Liver (tissue), 8 donors: ENCODE measurements at regions not wholly inside any gene's neighbourhood (a gene's known extent, or its start where the extent isn't known, plus 50 kb on each side); places are given as distances from the start of the nearest gene placed in this dataset.

Experiments
- DNase-seq: peaks from one replicate; pipeline ENCODE4 v3.0.0-alpha.2; 2017; ENCODE audit warnings: low spot score
- H3K27ac ChIP-seq, 2 donors: one replicate each; pipeline ENCODE4 v1.7.0; 2013; ENCODE audit warnings: inconsistent platforms in 2 of 2, low read length in 2 of 2, control low read depth in 1 of 2, low read depth in 1 of 2, mild to moderate bottlenecking in 1 of 2
- H3K27me3 ChIP-seq, 4 donors: one replicate each; pipeline versions ENCODE4 v1.6.1 to v1.7.0; 2013; ENCODE audit warnings: low read length in 3 of 4, inconsistent platforms in 1 of 4, mild to moderate bottlenecking in 1 of 4, moderate library complexity in 1 of 4; ENCODE audit not compliant: control insufficient read depth in 4 of 4, insufficient read depth in 4 of 4
- H3K36me3 ChIP-seq, 4 donors: one replicate each; pipeline versions ENCODE4 v1.6.1 to v1.7.0; 2013; ENCODE audit warnings: low read length in 3 of 4, mild to moderate bottlenecking in 3 of 4, low read depth in 1 of 4, moderate library complexity in 1 of 4; ENCODE audit not compliant: control insufficient read depth in 4 of 4, insufficient read depth in 3 of 4
- H3K4me1 ChIP-seq, 4 donors: one replicate each; pipeline versions ENCODE4 v1.6.1 to v1.7.0; 2013; ENCODE audit warnings: low read length in 3 of 4, mild to moderate bottlenecking in 3 of 4, moderate library complexity in 1 of 4; ENCODE audit not compliant: control insufficient read depth in 4 of 4, insufficient read depth in 4 of 4
- H3K4me3 ChIP-seq, 3 donors: one replicate each; pipeline versions ENCODE4 v1.6.1 to v1.7.0; 2013; ENCODE audit warnings: low read length in 3 of 3, control low read depth in 1 of 3, low read depth in 1 of 3, mild to moderate bottlenecking in 1 of 3
- H3K9ac ChIP-seq, 2 donors: one replicate each; pipeline ENCODE4 v1.7.0; 2013; ENCODE audit warnings: low read length in 2 of 2, mild to moderate bottlenecking in 2 of 2, moderate library complexity in 2 of 2, control low read depth in 1 of 2, low read depth in 1 of 2
- H3K9me3 ChIP-seq, 4 donors: one replicate each; pipeline versions ENCODE4 v1.6.1 to v1.7.0; 2013; ENCODE audit warnings: low read length in 3 of 4; ENCODE audit not compliant: control insufficient read depth in 4 of 4
- EGR1 ChIP-seq, 2 donors: IDR thresholded peaks; 2 replicates each; pipeline ENCODE4 v1.6.1; 2016 to 2018; ENCODE audit warnings: antibody characterized with exemption in 2 of 2, low read depth in 2 of 2
- FOXA1 ChIP-seq: IDR thresholded peaks from 2 replicates; pipeline ENCODE4 v1.6.1; 2016; ENCODE audit warnings: antibody characterized with exemption
- FOXA2 ChIP-seq: IDR thresholded peaks from 2 replicates; pipeline ENCODE4 v1.6.1; 2016; ENCODE audit warnings: antibody characterized with exemption
- GABPA ChIP-seq, 2 donors: IDR thresholded peaks in 1 of 2; conservative IDR thresholded peaks in 1 of 2; 2 replicates each; pipeline ENCODE4 v1.6.1; 2016; ENCODE audit warnings: antibody characterized with exemption in 2 of 2, mild to moderate bottlenecking in 1 of 2, moderate library complexity in 1 of 2
- HNF4A ChIP-seq, 2 donors: conservative IDR thresholded peaks; 2 replicates each; pipeline ENCODE4 v1.6.1; 2016; ENCODE audit warnings: antibody characterized with exemption in 2 of 2, mild to moderate bottlenecking in 2 of 2
- HNF4G ChIP-seq: IDR thresholded peaks from 2 replicates; pipeline ENCODE4 v1.6.1; 2016; ENCODE audit warnings: antibody characterized with exemption
- NR2F2 ChIP-seq: IDR thresholded peaks from 2 replicates; pipeline ENCODE4 v1.6.1; 2016; ENCODE audit warnings: antibody characterized with exemption
- RAD21 ChIP-seq, 2 donors: IDR thresholded peaks; 2 replicates each; pipeline ENCODE4 v1.6.1; 2016; ENCODE audit warnings: antibody characterized with exemption in 2 of 2, mild to moderate bottlenecking in 2 of 2
- RXRA ChIP-seq, 2 donors: IDR thresholded peaks; 2 replicates each; pipeline ENCODE4 v1.6.1; 2017 to 2018; ENCODE audit warnings: antibody characterized with exemption in 2 of 2, mild to moderate bottlenecking in 1 of 2
- SP1 ChIP-seq: IDR thresholded peaks from 2 replicates; pipeline ENCODE4 v1.6.1; 2018; ENCODE audit warnings: antibody characterized with exemption, mild to moderate bottlenecking
- YY1 ChIP-seq: IDR thresholded peaks from 2 replicates; pipeline ENCODE4 v1.6.1; 2016; ENCODE audit warnings: antibody characterized with exemption, mild to moderate bottlenecking
- WGBS: extraction: QIAGEN DNeasy Blood & Tissue Kit; methylation state at CpG from one replicate; pipeline ENCODE4 v1.1.7; 2013; 5-methylcytosine and 5-hydroxymethylcytosine counted together
- TF ChIP-seq, protein P1 (sequence below): IDR thresholded peaks from 2 replicates; pipeline ENCODE4 v1.6.1; 2016; ENCODE audit warnings: antibody characterized with exemption
- TF ChIP-seq, protein P2 (sequence below): IDR thresholded peaks from 2 replicates; pipeline ENCODE4 v1.6.1; 2016; ENCODE audit warnings: antibody characterized with exemption
- TF ChIP-seq, protein P3 (sequence below): IDR thresholded peaks from 2 replicates; pipeline ENCODE4 v1.6.1; 2016; ENCODE audit warnings: antibody characterized with exemption
- TF ChIP-seq, protein P4 (sequence below): fragments of 150-350 bp; IDR thresholded peaks from 2 replicates; pipeline ENCODE4 v1.5.1; 2017; ENCODE audit warnings: improper control_type of control experiment, low read depth, low read length; ENCODE audit not compliant: missing input control
- TF ChIP-seq, protein P5 (sequence below): IDR thresholded peaks from 2 replicates; pipeline ENCODE4 v1.6.1; 2016; ENCODE audit warnings: antibody characterized with exemption, mild to moderate bottlenecking
- donor health status: healthy.
- donor health status: healthy.
- donor health status: healthy.
- donor health status: healthy.
- donor health status: healthy.

DNA sequence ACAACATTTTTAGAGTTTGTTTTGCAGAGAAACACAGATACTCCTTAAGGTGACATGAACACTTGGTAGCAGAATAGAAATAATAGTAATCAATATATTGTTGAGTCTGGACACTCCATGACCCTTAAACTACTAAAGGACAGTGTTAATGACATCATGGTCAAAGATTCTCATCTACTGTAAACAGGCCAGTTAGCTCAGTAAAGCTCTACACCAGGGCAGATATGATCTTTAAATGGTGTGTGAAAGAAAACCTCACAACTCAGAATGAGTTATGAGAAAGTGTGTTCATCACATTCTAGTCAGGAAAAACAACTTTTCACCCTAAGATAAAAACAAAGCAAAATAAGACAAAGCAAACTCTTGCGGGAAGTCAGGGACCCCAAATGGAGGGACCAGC, 58.1 kb upstream of the ADAMTS5 start (continued):
- TF ChIP-seq, protein P1, sequence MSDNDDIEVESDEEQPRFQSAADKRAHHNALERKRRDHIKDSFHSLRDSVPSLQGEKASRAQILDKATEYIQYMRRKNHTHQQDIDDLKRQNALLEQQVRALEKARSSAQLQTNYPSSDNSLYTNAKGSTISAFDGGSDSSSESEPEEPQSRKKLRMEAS, result no peak
- TF ChIP-seq, protein P2, sequence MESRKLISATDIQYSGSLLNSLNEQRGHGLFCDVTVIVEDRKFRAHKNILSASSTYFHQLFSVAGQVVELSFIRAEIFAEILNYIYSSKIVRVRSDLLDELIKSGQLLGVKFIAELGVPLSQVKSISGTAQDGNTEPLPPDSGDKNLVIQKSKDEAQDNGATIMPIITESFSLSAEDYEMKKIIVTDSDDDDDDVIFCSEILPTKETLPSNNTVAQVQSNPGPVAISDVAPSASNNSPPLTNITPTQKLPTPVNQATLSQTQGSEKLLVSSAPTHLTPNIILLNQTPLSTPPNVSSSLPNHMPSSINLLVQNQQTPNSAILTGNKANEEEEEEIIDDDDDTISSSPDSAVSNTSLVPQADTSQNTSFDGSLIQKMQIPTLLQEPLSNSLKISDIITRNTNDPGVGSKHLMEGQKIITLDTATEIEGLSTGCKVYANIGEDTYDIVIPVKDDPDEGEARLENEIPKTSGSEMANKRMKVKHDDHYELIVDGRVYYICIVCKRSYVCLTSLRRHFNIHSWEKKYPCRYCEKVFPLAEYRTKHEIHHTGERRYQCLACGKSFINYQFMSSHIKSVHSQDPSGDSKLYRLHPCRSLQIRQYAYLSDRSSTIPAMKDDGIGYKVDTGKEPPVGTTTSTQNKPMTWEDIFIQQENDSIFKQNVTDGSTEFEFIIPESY, result no peak

DNA sequence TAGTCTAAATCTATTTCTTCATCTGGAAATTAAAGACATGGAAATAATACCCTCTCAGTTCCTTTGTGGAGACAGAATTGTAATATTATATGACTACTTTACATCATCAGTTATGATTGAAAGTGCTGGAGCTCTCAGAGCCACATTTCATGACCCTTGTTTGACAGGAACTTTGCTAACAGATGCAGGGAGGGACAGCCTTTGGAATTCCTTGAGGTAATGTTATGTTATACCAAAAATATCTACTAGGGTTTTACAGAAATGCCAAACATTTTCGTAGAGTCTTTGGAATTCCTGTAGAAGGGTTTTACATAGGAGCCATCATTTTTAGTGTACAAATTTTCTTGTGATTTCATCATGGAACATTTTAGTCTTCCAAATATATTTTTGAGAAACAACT, 57.4 kb upstream of the ADAMTS5 start:
- WGBS, result 47% methylated on average over 1 of the region's 1 CpG
- Histone ChIP-seq H3K27ac (no peak overlapping the region), H3K9me3 (no peaks in the 10 kb centered on the region), H3K9ac (no peak overlapping the region), H3K36me3 (no peaks in the 10 kb centered on the region), H3K4me3 (no peak overlapping the region), H3K4me1 (no peaks in the 10 kb centered on the region), H3K27me3 (peaks cover 0 to 3% (median 0%) of the 10 kb centered on the region in 4 donors)
- no peak for DNase-seq
- TF ChIP-seq FOXA2, result no peak
- TF ChIP-seq SP1, result no peak
- no peak for TF ChIP-seq RXRA (IDR thresholded peaks at IDR 0.05)
- no peak for TF ChIP-seq HNF4G
- TF ChIP-seq EGR1 (IDR thresholded peaks at IDR 0.05; ENCODE audit: low read depth in 2 of 2), result no peak
- no peak for TF ChIP-seq NR2F2
- TF ChIP-seq FOXA1, result no peak
- TF ChIP-seq HNF4A (conservative IDR thresholded peaks at IDR 0.05), result no peak
- no peak for TF ChIP-seq RAD21 (IDR thresholded peaks at IDR 0.05)
- TF ChIP-seq, protein P3, sequence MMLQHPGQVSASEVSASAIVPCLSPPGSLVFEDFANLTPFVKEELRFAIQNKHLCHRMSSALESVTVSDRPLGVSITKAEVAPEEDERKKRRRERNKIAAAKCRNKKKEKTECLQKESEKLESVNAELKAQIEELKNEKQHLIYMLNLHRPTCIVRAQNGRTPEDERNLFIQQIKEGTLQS, result no peak
- TF ChIP-seq, protein P4, sequence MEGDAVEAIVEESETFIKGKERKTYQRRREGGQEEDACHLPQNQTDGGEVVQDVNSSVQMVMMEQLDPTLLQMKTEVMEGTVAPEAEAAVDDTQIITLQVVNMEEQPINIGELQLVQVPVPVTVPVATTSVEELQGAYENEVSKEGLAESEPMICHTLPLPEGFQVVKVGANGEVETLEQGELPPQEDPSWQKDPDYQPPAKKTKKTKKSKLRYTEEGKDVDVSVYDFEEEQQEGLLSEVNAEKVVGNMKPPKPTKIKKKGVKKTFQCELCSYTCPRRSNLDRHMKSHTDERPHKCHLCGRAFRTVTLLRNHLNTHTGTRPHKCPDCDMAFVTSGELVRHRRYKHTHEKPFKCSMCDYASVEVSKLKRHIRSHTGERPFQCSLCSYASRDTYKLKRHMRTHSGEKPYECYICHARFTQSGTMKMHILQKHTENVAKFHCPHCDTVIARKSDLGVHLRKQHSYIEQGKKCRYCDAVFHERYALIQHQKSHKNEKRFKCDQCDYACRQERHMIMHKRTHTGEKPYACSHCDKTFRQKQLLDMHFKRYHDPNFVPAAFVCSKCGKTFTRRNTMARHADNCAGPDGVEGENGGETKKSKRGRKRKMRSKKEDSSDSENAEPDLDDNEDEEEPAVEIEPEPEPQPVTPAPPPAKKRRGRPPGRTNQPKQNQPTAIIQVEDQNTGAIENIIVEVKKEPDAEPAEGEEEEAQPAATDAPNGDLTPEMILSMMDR, result no peak
- TF ChIP-seq GABPA (IDR thresholded peaks at IDR 0.05 in 1 of 2, conservative IDR thresholded peaks at IDR 0.05 in 1 of 2), result no peak

DNA sequence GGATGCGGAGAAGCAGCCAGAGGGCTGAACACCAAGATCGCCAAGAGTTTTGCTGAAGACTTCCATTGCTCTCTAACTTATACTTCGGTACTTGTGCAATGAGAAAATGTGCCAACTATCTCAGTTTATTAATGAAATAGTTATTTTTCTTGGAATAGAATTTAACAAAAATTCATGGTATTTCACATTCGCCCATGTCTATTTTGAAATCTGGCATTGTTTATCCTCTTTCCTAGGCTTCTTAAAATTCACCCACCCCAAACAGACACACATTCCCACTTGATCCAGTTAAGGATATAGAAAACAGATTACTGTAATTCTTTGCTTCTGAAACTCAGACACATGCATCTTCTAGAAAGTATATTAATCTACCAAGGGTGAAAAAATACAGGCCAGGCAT, 56.3 kb upstream of the ADAMTS5 start:
- 86% methylated on average over 4 of the region's 4 CpGs for WGBS
- no peak for DNase-seq
- Histone ChIP-seq H3K27me3 (no peaks in the 10 kb centered on the region), H3K36me3 (no peaks in the 10 kb centered on the region), H3K9ac (no peak overlapping the region), H3K4me1 (no peaks in the 10 kb centered on the region), H3K9me3 (no peaks in the 10 kb centered on the region), H3K27ac (no peak overlapping the region), H3K4me3 (no peak overlapping the region)
- TF ChIP-seq GABPA (IDR thresholded peaks at IDR 0.05 in 1 of 2, conservative IDR thresholded peaks at IDR 0.05 in 1 of 2) (no peak), RAD21 (IDR thresholded peaks at IDR 0.05) (no peak), YY1 (no peak), NR2F2 (no peak), RXRA (IDR thresholded peaks at IDR 0.05) (no peak), EGR1 (IDR thresholded peaks at IDR 0.05; ENCODE audit: low read depth in 2 of 2) (no peak), SP1 (no peak), FOXA2 (no peak), HNF4G (no peak)
- TF ChIP-seq, protein P1, result no peak
- TF ChIP-seq, protein P3, result no peak
- TF ChIP-seq, protein P4, result no peak
- TF ChIP-seq, protein P2, result no peak
- TF ChIP-seq, protein P5, sequence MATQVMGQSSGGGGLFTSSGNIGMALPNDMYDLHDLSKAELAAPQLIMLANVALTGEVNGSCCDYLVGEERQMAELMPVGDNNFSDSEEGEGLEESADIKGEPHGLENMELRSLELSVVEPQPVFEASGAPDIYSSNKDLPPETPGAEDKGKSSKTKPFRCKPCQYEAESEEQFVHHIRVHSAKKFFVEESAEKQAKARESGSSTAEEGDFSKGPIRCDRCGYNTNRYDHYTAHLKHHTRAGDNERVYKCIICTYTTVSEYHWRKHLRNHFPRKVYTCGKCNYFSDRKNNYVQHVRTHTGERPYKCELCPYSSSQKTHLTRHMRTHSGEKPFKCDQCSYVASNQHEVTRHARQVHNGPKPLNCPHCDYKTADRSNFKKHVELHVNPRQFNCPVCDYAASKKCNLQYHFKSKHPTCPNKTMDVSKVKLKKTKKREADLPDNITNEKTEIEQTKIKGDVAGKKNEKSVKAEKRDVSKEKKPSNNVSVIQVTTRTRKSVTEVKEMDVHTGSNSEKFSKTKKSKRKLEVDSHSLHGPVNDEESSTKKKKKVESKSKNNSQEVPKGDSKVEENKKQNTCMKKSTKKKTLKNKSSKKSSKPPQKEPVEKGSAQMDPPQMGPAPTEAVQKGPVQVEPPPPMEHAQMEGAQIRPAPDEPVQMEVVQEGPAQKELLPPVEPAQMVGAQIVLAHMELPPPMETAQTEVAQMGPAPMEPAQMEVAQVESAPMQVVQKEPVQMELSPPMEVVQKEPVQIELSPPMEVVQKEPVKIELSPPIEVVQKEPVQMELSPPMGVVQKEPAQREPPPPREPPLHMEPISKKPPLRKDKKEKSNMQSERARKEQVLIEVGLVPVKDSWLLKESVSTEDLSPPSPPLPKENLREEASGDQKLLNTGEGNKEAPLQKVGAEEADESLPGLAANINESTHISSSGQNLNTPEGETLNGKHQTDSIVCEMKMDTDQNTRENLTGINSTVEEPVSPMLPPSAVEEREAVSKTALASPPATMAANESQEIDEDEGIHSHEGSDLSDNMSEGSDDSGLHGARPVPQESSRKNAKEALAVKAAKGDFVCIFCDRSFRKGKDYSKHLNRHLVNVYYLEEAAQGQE, result no peak
